GM12878 (cell line): ENCODE measurements at regions not wholly inside any gene's neighbourhood (a gene's known extent, or its start where the extent isn't known, plus 50 kb on each side); places are given as distances from the start of the nearest gene placed in this dataset.

Experiments
- ATAC-seq: fragments of 200-7000 bp; cut with Tn5 transposase; 3 replicates; pipeline ENCODE4 v1.9.1; 2020; ENCODE audit warnings: mild to moderate bottlenecking, moderate library complexity
- BruUV-seq: library from RNA; stranded (reverse); fragments of 400-500 nt; replicated peaks from 2 replicates; lab custom pipeline; 2021; lab: Mats Ljungman, UMichigan
- CTCF ChIA-PET: fragments of 300-600 bp; sonication (Branson Sonifier 250); formaldehyde crosslinking; extraction: SDS; loops from one replicate; lab custom pipeline; 2021; ENCODE audit warnings: inconsistent platforms; lab: Yijun Ruan, JAX
- POLR2A ChIA-PET: fragments of 350-600 bp; formaldehyde crosslinking; extraction: SDS; loops from one replicate; lab custom pipeline; 2021; ENCODE audit warnings: inconsistent platforms; lab: Charles Lee
- RAD21 ChIA-PET: fragments of 300-600 bp; sonication (Branson Sonifier 250); formaldehyde crosslinking; loops from one replicate; lab custom pipeline; 2023; ENCODE audit warnings: antibody characterized with exemption; ENCODE audit not compliant: unreplicated experiment; lab: Charles Lee
- SMC1A ChIA-PET: fragments of 300-600 bp; sonication (Branson Sonifier 250); formaldehyde crosslinking; loops from one replicate; lab custom pipeline; 2023; ENCODE audit not compliant: unreplicated experiment, uncharacterized antibody; lab: Charles Lee
- DNase-seq: peaks from one replicate; pipeline ENCODE4 v3.0.0-alpha.2; 2011; ENCODE audit warnings: low read depth, low spot score
- FAIRE-seq: peaks from 3 replicates; lab custom pipeline; 2011; peaks lifted over from hg19 to GRCh38; lab: Jason Lieb, UNC
- H2AFZ ChIP-seq: 2 replicates; pipeline ENCODE4 v1.6.0; 2011; ENCODE audit warnings: low read depth, low read length, control low read depth; ENCODE audit not compliant: control insufficient read depth
- H3K27ac ChIP-seq: 2 replicates; pipeline ENCODE4 v1.5.1; 2011; ENCODE audit warnings: control low read depth; ENCODE audit not compliant: control insufficient read depth, insufficient read depth
- H3K27me3 ChIP-seq, 2 experiments: replicated peaks in 1 of 2; 2 replicates each; pipeline versions ENCODE4 v1.6.0 to v1.6.1; 2011; ENCODE audit warnings: low read length in 1 of 2; ENCODE audit not compliant: control insufficient read depth in 2 of 2, insufficient read depth in 2 of 2
- H3K36me3 ChIP-seq, 2 experiments: 2 replicates each; pipeline ENCODE4 v1.5.1; 2011; ENCODE audit warnings: low read length in 1 of 2; ENCODE audit not compliant: control insufficient read depth in 2 of 2, insufficient read depth in 2 of 2
- H3K4me1 ChIP-seq: 2 replicates; pipeline ENCODE4 v1.6.1; 2011; ENCODE audit warnings: mild to moderate bottlenecking, low read length, moderate library complexity, mixed read lengths; ENCODE audit not compliant: control insufficient read depth, insufficient read depth
- H3K4me2 ChIP-seq: 2 replicates; pipeline ENCODE4 v1.6.0; 2011; ENCODE audit warnings: control low read depth; ENCODE audit not compliant: control insufficient read depth, insufficient read depth
- H3K4me3 ChIP-seq: fragments of 200-600 bp; sonication (generic); 2 replicates; pipeline ENCODE4 v1.5.1; 2016
- H3K79me2 ChIP-seq: 2 replicates; pipeline ENCODE4 v1.6.0; 2011; ENCODE audit warnings: low read length; ENCODE audit not compliant: control insufficient read depth, insufficient read depth
- H3K9ac ChIP-seq: 2 replicates; pipeline ENCODE4 v1.8.0; 2011; ENCODE audit warnings: low read length, control low read depth, mixed read lengths; ENCODE audit not compliant: control insufficient read depth, insufficient read depth
- H3K9me3 ChIP-seq: replicated peaks from 3 replicates; pipeline ENCODE4 v1.5.1; 2011; ENCODE audit warnings: mild to moderate bottlenecking, low read length; ENCODE audit not compliant: control insufficient read depth, insufficient read depth
- H4K20me1 ChIP-seq: 2 replicates; pipeline ENCODE4 v1.6.0; 2011; ENCODE audit not compliant: control insufficient read depth, insufficient read depth
- BACH1 ChIP-seq: fragments of 450-650 bp; IDR thresholded peaks from 2 replicates; pipeline ENCODE4 v1.6.1; 2017; ENCODE audit warnings: mild to moderate bottlenecking, borderline replicate concordance
- BMI1 ChIP-seq: fragments of 450-650 bp; IDR thresholded peaks from 2 replicates; pipeline ENCODE4 v1.6.1; 2016; ENCODE audit warnings: mild to moderate bottlenecking, moderate library complexity, borderline replicate concordance
- E2F8 ChIP-seq: fragments of 450-650 bp; IDR thresholded peaks from 2 replicates; pipeline ENCODE4 v1.6.1; 2018; ENCODE audit warnings: mild to moderate bottlenecking, low read depth, moderate library complexity; ENCODE audit not compliant: partially characterized antibody
- HDAC6 ChIP-seq: fragments of 200-600 bp; sonication (generic); IDR thresholded peaks from one replicate; pipeline ENCODE4 v1.8.0; 2017; ENCODE audit warnings: antibody characterized with exemption; ENCODE audit not compliant: unreplicated experiment
- JUND ChIP-seq: IDR thresholded peaks from 2 replicates; pipeline ENCODE4 v1.6.1; 2012; ENCODE audit warnings: low read depth, mild to moderate bottlenecking, low read length, improper control_type of control experiment, moderate library complexity
- KAT2A ChIP-seq: conservative IDR thresholded peaks from 2 replicates; pipeline ENCODE4 v1.6.1; 2011; ENCODE audit warnings: low read depth, low read length; ENCODE audit not compliant: control insufficient read depth
- NFYB ChIP-seq: IDR thresholded peaks from 2 replicates; pipeline ENCODE4 v1.6.1; 2011; ENCODE audit warnings: low read depth, mild to moderate bottlenecking, low read length, improper control_type of control experiment, moderate library complexity; ENCODE audit not compliant: insufficient read depth
- POLR2A ChIP-seq: IDR thresholded peaks from 2 replicates; pipeline ENCODE4 v1.6.1; 2011; ENCODE audit warnings: low read depth, mild to moderate bottlenecking, low read length
- PRDM15 ChIP-seq: fragments of 450-650 bp; formaldehyde crosslinking; IDR thresholded peaks from 2 replicates; pipeline ENCODE4 v1.4.0; 2020; ENCODE audit warnings: mild to moderate bottlenecking, moderate library complexity
- RUNX3 ChIP-seq: IDR thresholded peaks from 2 replicates; pipeline ENCODE4 v1.6.1; 2012; ENCODE audit warnings: low read length, inconsistent platforms
- WRNIP1 ChIP-seq: IDR thresholded peaks from 2 replicates; pipeline ENCODE4 v1.6.1; 2011; ENCODE audit warnings: low read depth, low read length, improper control_type of control experiment, borderline replicate concordance
- ZNF622 ChIP-seq: fragments of 450-650 bp; IDR thresholded peaks from 2 replicates; pipeline ENCODE4 v1.6.1; 2017; ENCODE audit warnings: mild to moderate bottlenecking, inconsistent platforms
- WGBS: methylation state at CpG from one replicate; pipeline ENCODE4 v1.1.6; 2016; ENCODE audit warnings: low lambda C conversion rate; ENCODE audit not compliant: insufficient replicate concordance, insufficient coverage; ENCODE audit errors: missing lambda C conversion rate; 5-methylcytosine and 5-hydroxymethylcytosine counted together
- in situ Hi-C: fragments of 300-500 bp; cut with MboI; formaldehyde crosslinking; loops from 9 replicates; pipeline ENCODE4 v1.14.3; 2018; ENCODE audit warnings: mixed read lengths
- intact Hi-C: fragments of 100-400 bp; cut with micrococcal nuclease; formaldehyde crosslinking; loops from one replicate; pipeline ENCODE4 v1.14.2; 2022; ENCODE audit not compliant: unreplicated experiment

- Histone ChIP-seq H3K4me1 (peaks cover 3% of the 10 kb centered on the region; the same call in 1 of the 2 replicates), H2AFZ (no peak overlapping the region)
- in situ Hi-C loops, result no loop called here
- POLR2A ChIA-PET, result interaction anchor here (1.2 kb wide), 1 partner anchor 13 kb away, joined by 3 read pairs; no protein-coding TSS in a partner anchor
- no peak for TF ChIP-seq HDAC6
- no peak for TF ChIP-seq POLR2A
- TF ChIP-seq ZNF622, result no peak
- no peak for TF ChIP-seq JUND
- TF ChIP-seq, all 136 proteins: peak for 0
- Histone ChIP-seq H3K27me3 (no peaks in the 10 kb centered on the region), H4K20me1 (no peaks in the 10 kb centered on the region), H3K79me2 (no peaks in the 10 kb centered on the region), H3K9me3 (no peaks in the 10 kb centered on the region), H3K4me2 (no peak overlapping the region), H3K4me3 (no peak overlapping the region), H3K9ac (no peak overlapping the region), H3K36me3 (no peaks in the 10 kb centered on the region), H3K27ac (no peak overlapping the region)
- DNase-seq (no peak), ATAC-seq (no peak), FAIRE-seq (no peak)
- WGBS, result 56% methylated on average over 7 of the region's 7 CpGs
- ChIA-PET SMC1A (no interaction called here), CTCF (no interaction called here), RAD21 (no interaction called here)
- BruUV-seq, result no TSS peak
- intact Hi-C loops, result no loop called here
These were observed 71.0 kb downstream of the ABCC12 start for GRCh38 chr16:48084826-48085225.

GRCh38 chr16:48082516-48082915, 73.3 kb downstream of the ABCC12 start:
- WGBS, result 42% methylated on average over 6 of the region's 6 CpGs
- ChIA-PET RAD21 (interaction anchor here (0.6 kb wide), 1 partner anchor 75 kb away, joined by 3 read pairs; no protein-coding TSS in a partner anchor), SMC1A (interaction anchor here (1.2 to 1.4 kb wide), 2 partner anchors 19 to 28 kb away, joined by 3 to 4 read pairs; no protein-coding TSS in a partner anchor), POLR2A (interaction anchor here (0.6 kb wide), 1 partner anchor 16 kb away, joined by 3 read pairs; no protein-coding TSS in a partner anchor), CTCF (interaction anchor here (1.0 to 1.3 kb wide), 4 partner anchors 18 to 82 kb away, joined by 3 to 4 read pairs (median 3); no protein-coding TSS in a partner anchor)
- H3K79me2 ChIP-seq, result no peaks in the 10 kb centered on the region
- H3K4me3 ChIP-seq, result no peak overlapping the region
- BruUV-seq, result no TSS peak
- H3K9ac ChIP-seq, result no peak overlapping the region
- no peaks in the 10 kb centered on the region for H4K20me1 ChIP-seq
- H3K4me2 ChIP-seq, result no peak overlapping the region
- no peaks in the 10 kb centered on the region for H3K36me3 ChIP-seq
- no peak overlapping the region for H2AFZ ChIP-seq
- intact Hi-C loops, result no loop called here
- no peak overlapping the region for H3K27ac ChIP-seq
- DNase-seq (no peak), FAIRE-seq (no peak), ATAC-seq (no peak)
- H3K4me1 ChIP-seq, result no peaks in the 10 kb centered on the region
- H3K9me3 ChIP-seq, result no peaks in the 10 kb centered on the region
- in situ Hi-C loops, result no loop called here
- no peaks in the 10 kb centered on the region for H3K27me3 ChIP-seq
- no peak for TF ChIP-seq E2F8
- no peak for TF ChIP-seq BACH1
- TF ChIP-seq WRNIP1, result no peak
- TF ChIP-seq NFYB, result no peak
- no peak for TF ChIP-seq RUNX3
- TF ChIP-seq PRDM15, result no peak
- TF ChIP-seq KAT2A, result no peak
- no peak for TF ChIP-seq BMI1
